SJCRH30 (cell line): ENCODE measurements at regions not wholly inside any gene's neighbourhood (a gene's known extent, or its start where the extent isn't known, plus 50 kb on each side); places are given as distances from the start of the nearest gene placed in this dataset.

Source experiments
- DNase-seq, 2 experiments: peaks; one replicate each; pipeline ENCODE4 v3.0.0-alpha.2; 2015 to 2020
- H3K27ac ChIP-seq: fragments of 250-450 bp; sonication (Bioruptor Pico); 2 replicates; pipeline ENCODE4 v1.5.1; 2020; ENCODE audit warnings: mild to moderate bottlenecking, moderate library complexity
- H3K27me3 ChIP-seq: fragments of 250-450 bp; sonication (Bioruptor Pico); 2 replicates; pipeline ENCODE4 v1.5.1; 2020; ENCODE audit warnings: mild to moderate bottlenecking, moderate library complexity
- H3K36me3 ChIP-seq: fragments of 250-450 bp; sonication (Bioruptor Pico); 2 replicates; pipeline ENCODE4 v1.5.1; 2020; ENCODE audit warnings: mild to moderate bottlenecking, moderate library complexity
- H3K4me1 ChIP-seq: fragments of 250-450 bp; sonication (Bioruptor Pico); 2 replicates; pipeline ENCODE4 v1.5.1; 2020; ENCODE audit warnings: mild to moderate bottlenecking, moderate library complexity
- H3K4me3 ChIP-seq: fragments of 250-450 bp; sonication (Bioruptor Pico); 2 replicates; pipeline ENCODE4 v1.5.1; 2020; ENCODE audit warnings: mild to moderate bottlenecking, moderate library complexity
- H3K9me3 ChIP-seq: fragments of 250-450 bp; sonication (Bioruptor Pico); replicated peaks from 2 replicates; pipeline ENCODE4 v1.5.1; 2020; ENCODE audit warnings: mild to moderate bottlenecking, moderate library complexity

GRCh38 chr9:82524407-82524806 lies 535.8 kb downstream of the SPATA31D1 start:
- Histone ChIP-seq H3K36me3 (no peaks in the 10 kb centered on the region), H3K4me3 (no peak overlapping the region)
- DNase-seq = no peak

GRCh38 chr9:82526577-82526976 lies 536.4 kb downstream of the RASEF start:
- H3K4me1 ChIP-seq = no peaks in the 10 kb centered on the region
- no peak overlapping the region for H3K27ac ChIP-seq
- no peak for DNase-seq
- H3K9me3 ChIP-seq = peaks cover 4% of the 10 kb centered on the region; the same call in 1 of the 2 replicates
- no peaks in the 10 kb centered on the region for H3K27me3 ChIP-seq
- H3K36me3 ChIP-seq = no peaks in the 10 kb centered on the region
- no peak overlapping the region for H3K4me3 ChIP-seq

More at GRCh38 chr9:82524407-82524806, 535.8 kb downstream of the SPATA31D1 start:
- Histone ChIP-seq H3K9me3 (peaks cover 4% of the 10 kb centered on the region; the same call in 1 of the 2 replicates), H3K4me1 (no peaks in the 10 kb centered on the region), H3K27ac (no peak overlapping the region), H3K27me3 (no peaks in the 10 kb centered on the region)

GRCh38 chr9:82531795-82532194 lies 531.1 kb downstream of the RASEF start:
- H3K4me3 ChIP-seq = no peak overlapping the region

GRCh38 chr9:82532504-82533180 lies 530.3 kb downstream of the RASEF start:
- peak in 1 of 2 experiments; percentile 33 for DNase-seq
- Histone ChIP-seq H3K4me3 (no peak overlapping the region), H3K9me3 (no peaks in the 10 kb centered on the region), H3K4me1 (0 out of 2 replicates have a peak, but pooled peaks cover 5% of the 10 kb centered on the region), H3K27ac (no peak overlapping the region), H3K27me3 (no peaks in the 10 kb centered on the region), H3K36me3 (no peaks in the 10 kb centered on the region)

More at GRCh38 chr9:82531795-82532194, 531.1 kb downstream of the RASEF start:
- no peaks in the 10 kb centered on the region for H3K27me3 ChIP-seq
- no peak overlapping the region for H3K27ac ChIP-seq
- 0 out of 2 replicates have a peak, but pooled peaks cover 5% of the 10 kb centered on the region for H3K4me1 ChIP-seq
- H3K36me3 ChIP-seq = no peaks in the 10 kb centered on the region
- DNase-seq = peak in 1 of 2 experiments; percentile 22
- peaks cover 4% of the 10 kb centered on the region; the same call in 1 of the 2 replicates for H3K9me3 ChIP-seq

GRCh38 chr9:82535432-82535998 lies 527.4 kb downstream of the RASEF start:
- H3K9me3 ChIP-seq = no peaks in the 10 kb centered on the region
- peaks cover 15% of the 10 kb centered on the region; the same call in 1 of the 2 replicates for H3K4me1 ChIP-seq
- H3K27me3 ChIP-seq = no peaks in the 10 kb centered on the region
- DNase-seq = no peak
- no peak overlapping the region for H3K4me3 ChIP-seq
- H3K36me3 ChIP-seq = no peaks in the 10 kb centered on the region
- H3K27ac ChIP-seq = no peak overlapping the region

GRCh38 chr9:82538634-82539033 lies 524.3 kb downstream of the RASEF start:
- H3K27ac ChIP-seq = peak overlapping the region; percentile 20; the same call in 1 of the 2 replicates
- peaks cover 10% of the 10 kb centered on the region; the same call in 1 of the 2 replicates for H3K4me1 ChIP-seq
- H3K4me3 ChIP-seq = no peak overlapping the region
- peak in 1 of 2 experiments; percentile 53 for DNase-seq
- no peaks in the 10 kb centered on the region for H3K36me3 ChIP-seq
- no peaks in the 10 kb centered on the region for H3K9me3 ChIP-seq
- no peaks in the 10 kb centered on the region for H3K27me3 ChIP-seq

GRCh38 chr9:82539146-82539545 lies 523.8 kb downstream of the RASEF start:
- no peak for DNase-seq
- no peak overlapping the region for H3K4me3 ChIP-seq
- H3K36me3 ChIP-seq = no peaks in the 10 kb centered on the region
- peaks cover 10% of the 10 kb centered on the region; the same call in 1 of the 2 replicates for H3K4me1 ChIP-seq
- H3K27me3 ChIP-seq = no peaks in the 10 kb centered on the region
- peak overlapping the region; percentile 20; the same call in 1 of the 2 replicates for H3K27ac ChIP-seq
- no peaks in the 10 kb centered on the region for H3K9me3 ChIP-seq

- H3K36me3 ChIP-seq = no peaks in the 10 kb centered on the region
- DNase-seq = no peak
- H3K4me1 ChIP-seq = peaks cover 10% of the 10 kb centered on the region; the same call in 1 of the 2 replicates
- H3K27me3 ChIP-seq = no peaks in the 10 kb centered on the region
- H3K9me3 ChIP-seq = no peaks in the 10 kb centered on the region
- no peak overlapping the region for H3K4me3 ChIP-seq
- H3K27ac ChIP-seq = no peak overlapping the region
These were observed 522.9 kb downstream of the RASEF start for GRCh38 chr9:82539856-82540579.

GRCh38 chr9:82543726-82544125 lies 519.2 kb downstream of the RASEF start:
- Histone ChIP-seq H3K27me3 (no peaks in the 10 kb centered on the region), H3K27ac (no peak overlapping the region), H3K36me3 (no peaks in the 10 kb centered on the region), H3K9me3 (no peaks in the 10 kb centered on the region), H3K4me1 (peaks cover 7% of the 10 kb centered on the region; the same call in 1 of the 2 replicates), H3K4me3 (no peak overlapping the region)
- no peak for DNase-seq

GRCh38 chr9:82546136-82546535 lies 516.8 kb downstream of the RASEF start:
- H3K4me3 ChIP-seq = no peak overlapping the region
- no peaks in the 10 kb centered on the region for H3K27me3 ChIP-seq
- no peak for DNase-seq
- H3K9me3 ChIP-seq = no peaks in the 10 kb centered on the region
- H3K36me3 ChIP-seq = no peaks in the 10 kb centered on the region
- no peaks in the 10 kb centered on the region for H3K4me1 ChIP-seq
- H3K27ac ChIP-seq = no peak overlapping the region

GRCh38 chr9:82547995-82548394 lies 514.9 kb downstream of the RASEF start:
- Histone ChIP-seq H3K36me3 (no peaks in the 10 kb centered on the region), H3K4me1 (no peaks in the 10 kb centered on the region), H3K27ac (no peak overlapping the region), H3K9me3 (no peaks in the 10 kb centered on the region), H3K4me3 (no peak overlapping the region), H3K27me3 (no peaks in the 10 kb centered on the region)
- no peak for DNase-seq

- Histone ChIP-seq H3K27me3 (no peaks in the 10 kb centered on the region), H3K4me1 (peaks cover 5% of the 10 kb centered on the region; the same call in 1 of the 2 replicates), H3K27ac (no peak overlapping the region), H3K9me3 (no peaks in the 10 kb centered on the region; the same call in 1 of the 2 replicates), H3K36me3 (no peaks in the 10 kb centered on the region), H3K4me3 (no peak overlapping the region)
- no peak for DNase-seq
These were observed 513.6 kb downstream of the RASEF start for GRCh38 chr9:82549174-82549821.

- DNase-seq = no peak
- no peak overlapping the region for H3K27ac ChIP-seq
These were observed 510.2 kb downstream of the RASEF start for GRCh38 chr9:82552784-82553183.

GRCh38 chr9:82553654-82554366 lies 509.1 kb downstream of the RASEF start:
- Histone ChIP-seq H3K36me3 (no peaks in the 10 kb centered on the region), H3K27me3 (no peaks in the 10 kb centered on the region), H3K4me3 (no peak overlapping the region), H3K9me3 (no peaks in the 10 kb centered on the region; the same call in 1 of the 2 replicates), H3K4me1 (peaks cover 19% of the 10 kb centered on the region), H3K27ac (no peak overlapping the region)
- DNase-seq = peak in 1 of 2 experiments; percentile 38

More at GRCh38 chr9:82552784-82553183, 510.2 kb downstream of the RASEF start:
- Histone ChIP-seq H3K4me1 (peaks cover 19% of the 10 kb centered on the region), H3K4me3 (no peak overlapping the region), H3K36me3 (no peaks in the 10 kb centered on the region), H3K27me3 (no peaks in the 10 kb centered on the region), H3K9me3 (no peaks in the 10 kb centered on the region; the same call in 1 of the 2 replicates)
